Endothelial cell of umbilical vein (primary cell): ENCODE measurements at regions not wholly inside any gene's neighbourhood (a gene's known extent, or its start where the extent isn't known, plus 50 kb on each side); places are given as distances from the start of the nearest gene placed in this dataset.

ENCODE experiments used
- BruUV-seq: library from RNA; stranded (reverse); fragments of 400-500 nt; replicated peaks from 2 replicates; lab custom pipeline; 2021; lab: Mats Ljungman, UMichigan
- CTCF ChIA-PET: fragments of 300-600, 350-600 bp; sonication (Branson Sonifier 250); formaldehyde crosslinking; loops from one replicate; lab custom pipeline; 2021; ENCODE audit warnings: antibody characterized with exemption, inconsistent platforms; lab: Charles Lee
- POLR2A ChIA-PET: fragments of 300-600, 350-600 bp; sonication (Branson Sonifier 250); formaldehyde crosslinking; loops from one replicate; lab custom pipeline; 2021; ENCODE audit warnings: antibody characterized with exemption, inconsistent platforms; lab: Charles Lee
- DNase-seq: peaks from one replicate; pipeline ENCODE4 v3.0.0-alpha.2; 2011; ENCODE audit warnings: low read depth, low spot score
- FAIRE-seq: peaks from 2 replicates; lab custom pipeline; 2011; peaks lifted over from hg19 to GRCh38; lab: Jason Lieb, UNC
- H2AFZ ChIP-seq: 2 replicates; pipeline ENCODE4 v1.6.0; 2012; ENCODE audit warnings: low read depth, low read length, control low read depth, inconsistent platforms
- H3K27ac ChIP-seq: 2 replicates; pipeline ENCODE4 v1.5.1; 2011; ENCODE audit warnings: low read depth, mild to moderate bottlenecking, control low read depth, low read length, moderate library complexity; ENCODE audit not compliant: insufficient read depth
- H3K27me3 ChIP-seq, 2 experiments: 2 replicates each; pipeline versions ENCODE4 v1.6.0 to v1.6.1; 2011; ENCODE audit warnings: low read length in 2 of 2, mixed read lengths in 1 of 2; ENCODE audit not compliant: control insufficient read depth in 2 of 2, insufficient read depth in 2 of 2
- H3K36me3 ChIP-seq, 2 experiments: 2 replicates in 1 of 2; 3 replicates in 1 of 2; pipeline ENCODE4 v1.5.1; 2011; ENCODE audit warnings: low read length in 2 of 2, mild to moderate bottlenecking in 1 of 2, moderate library complexity in 1 of 2; ENCODE audit not compliant: control insufficient read depth in 2 of 2, insufficient read depth in 2 of 2; ENCODE audit errors: extremely low read depth in 1 of 2
- H3K4me1 ChIP-seq: 3 replicates; pipeline ENCODE4 v1.5.1; 2011; ENCODE audit warnings: mild to moderate bottlenecking, low read length; ENCODE audit not compliant: control insufficient read depth, insufficient read depth; ENCODE audit errors: extremely low read depth
- H3K4me2 ChIP-seq: 2 replicates; pipeline ENCODE4 v1.6.1; 2011; ENCODE audit warnings: low read length, control low read depth, mixed read lengths; ENCODE audit not compliant: insufficient read depth
- H3K4me3 ChIP-seq, 3 experiments: fragments of 200-600 bp in 1 of 3; sonication (generic), shearing (Covaris generic) in 1 of 3; replicated peaks in 1 of 3; 2 replicates each; pipeline ENCODE4 v1.5.1; 2011 to 2016; ENCODE audit warnings: control low read depth in 3 of 3, low read length in 3 of 3, mild to moderate bottlenecking in 2 of 3, inconsistent platforms in 1 of 3, low read depth in 1 of 3, moderate library complexity in 1 of 3; ENCODE audit not compliant: insufficient read depth in 1 of 3
- H3K79me2 ChIP-seq: 2 replicates; pipeline ENCODE4 v1.6.0; 2012; ENCODE audit warnings: low read length, inconsistent platforms; ENCODE audit not compliant: control insufficient read depth, insufficient read depth
- H3K9ac ChIP-seq: replicated peaks from 2 replicates; pipeline ENCODE3; 2011; ENCODE audit warnings: low read length, control low read depth; ENCODE audit not compliant: insufficient read depth; ENCODE audit errors: extremely low read depth
- H3K9me1 ChIP-seq: replicated peaks from 3 replicates; pipeline ENCODE4 v1.6.0; 2011; ENCODE audit warnings: mild to moderate bottlenecking, low read length; ENCODE audit not compliant: control insufficient read depth, insufficient read depth; ENCODE audit errors: extremely low read depth
- H3K9me3 ChIP-seq: replicated peaks from 2 replicates; pipeline ENCODE4 v1.5.1; 2012; ENCODE audit warnings: low read length, inconsistent platforms; ENCODE audit not compliant: control insufficient read depth, insufficient read depth
- H4K20me1 ChIP-seq: replicated peaks from 2 replicates; pipeline ENCODE3; 2011; ENCODE audit warnings: mild to moderate bottlenecking, low read length; ENCODE audit not compliant: control insufficient read depth, insufficient read depth; ENCODE audit errors: extremely low read depth
- EZH2 ChIP-seq: IDR thresholded peaks from 2 replicates; pipeline ENCODE4 v1.6.1; 2012; ENCODE audit warnings: borderline replicate concordance, low read depth, mild to moderate bottlenecking, moderate library complexity, low read length, inconsistent platforms; ENCODE audit not compliant: severe bottlenecking
- FOS ChIP-seq: IDR thresholded peaks from 2 replicates; pipeline ENCODE4 v1.6.1; 2011; ENCODE audit warnings: mild to moderate bottlenecking, low read length, moderate library complexity, borderline replicate concordance; ENCODE audit not compliant: insufficient read depth
- GATA2 ChIP-seq: IDR thresholded peaks from 2 replicates; pipeline ENCODE4 v1.7.0; 2011; ENCODE audit warnings: low read depth, mild to moderate bottlenecking, moderate library complexity, mixed read lengths, low read length; ENCODE audit not compliant: insufficient read length, insufficient read depth
- JUN ChIP-seq: IDR thresholded peaks from 2 replicates; pipeline ENCODE4 v1.6.1; 2011; ENCODE audit warnings: borderline replicate concordance, low read depth; ENCODE audit not compliant: insufficient read length, insufficient read depth
- MYC ChIP-seq: IDR thresholded peaks from one replicate; pipeline ENCODE4 v1.6.1; 2011; ENCODE audit warnings: mild to moderate bottlenecking, low read depth, low read length
- POLR2A ChIP-seq: IDR thresholded peaks from 2 replicates; pipeline ENCODE4 v1.6.1; 2012; ENCODE audit warnings: low read depth, mild to moderate bottlenecking, control low read depth, low read length
- POLR2AphosphoS5 ChIP-seq: IDR thresholded peaks from 2 replicates; pipeline ENCODE4 v1.6.1; 2012; ENCODE audit warnings: low read depth, mild to moderate bottlenecking, control low read depth, low read length, moderate library complexity; ENCODE audit not compliant: insufficient read depth
- dilution Hi-C: fragments of 300-500 bp; cut with MboI; formaldehyde crosslinking; loops from one replicate; pipeline ENCODE4 v1.15.0; 2019; ENCODE audit warnings: low sequenced_read_pairs; ENCODE audit not compliant: extremely low pct_ligation_motif_present
- intact Hi-C: fragments of 100-400 bp; cut with micrococcal nuclease; formaldehyde crosslinking; loops from one replicate; pipeline ENCODE4 v1.10.0; 2022
- TF ChIP-seq, protein P1 (sequence below): IDR thresholded peaks from 2 replicates; pipeline ENCODE4 v1.6.1; 2011; ENCODE audit not compliant: insufficient read depth, insufficient read length
- TF ChIP-seq, protein P2 (sequence below), 2 donors: IDR thresholded peaks; 1 replicate in 1 of 2; 2 replicates in 1 of 2; pipeline ENCODE4 v1.5.1; 2011; ENCODE audit warnings: low read length in 2 of 2, mild to moderate bottlenecking in 2 of 2, moderate library complexity in 2 of 2, control low read depth in 1 of 2, inconsistent platforms in 1 of 2, low read depth in 1 of 2; ENCODE audit not compliant: insufficient read depth in 1 of 2; ENCODE audit errors: extremely low read depth in 1 of 2

DNA sequence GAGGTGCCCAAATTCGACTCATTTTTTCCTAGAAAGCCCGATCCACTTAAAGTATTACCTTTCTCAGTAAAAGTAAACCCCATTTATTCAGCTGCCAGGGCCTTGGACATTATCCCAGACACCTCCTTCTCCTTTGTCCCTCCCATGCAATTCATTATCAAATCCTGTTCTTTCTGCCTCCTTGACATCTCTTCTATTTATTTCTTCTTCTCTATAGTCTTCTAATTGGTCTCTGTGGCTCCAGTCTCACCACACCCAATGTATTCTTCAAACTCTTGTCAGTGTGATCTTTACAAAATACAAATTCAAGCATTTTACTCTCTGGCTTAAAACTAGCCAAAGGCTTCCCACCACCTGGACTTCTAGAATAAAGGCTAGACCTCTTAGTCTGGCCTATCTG, 120.3 kb downstream of the IL20RB start:
- dilution Hi-C loops (no loop called here), intact Hi-C loops (no loop called here)
- Histone ChIP-seq H3K4me2 (no peak overlapping the region), H3K4me3 (no peak overlapping the region), H2AFZ (no peak overlapping the region), H3K36me3 (no peaks in the 10 kb centered on the region), H3K9me1 (no peaks in the 10 kb centered on the region), H3K79me2 (no peaks in the 10 kb centered on the region), H3K9ac (no peak overlapping the region), H3K9me3 (no peaks in the 10 kb centered on the region), H3K27me3 (peaks cover 0 to 4% of the 10 kb centered on the region in 2 experiments), H3K27ac (no peak overlapping the region), H4K20me1 (no peaks in the 10 kb centered on the region), H3K4me1 (no peaks in the 10 kb centered on the region)
- no TSS peak for BruUV-seq
- ChIA-PET POLR2A (no interaction called here), CTCF (no interaction called here)
- FAIRE-seq (no peak), DNase-seq (no peak)
- TF ChIP-seq FOS (no peak), GATA2 (no peak), MYC (no peak), JUN (no peak), POLR2AphosphoS5 (no peak), EZH2 (no peak), POLR2A (no peak)
- TF ChIP-seq, protein P1, sequence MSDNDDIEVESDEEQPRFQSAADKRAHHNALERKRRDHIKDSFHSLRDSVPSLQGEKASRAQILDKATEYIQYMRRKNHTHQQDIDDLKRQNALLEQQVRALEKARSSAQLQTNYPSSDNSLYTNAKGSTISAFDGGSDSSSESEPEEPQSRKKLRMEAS, result no peak
- TF ChIP-seq, protein P2, sequence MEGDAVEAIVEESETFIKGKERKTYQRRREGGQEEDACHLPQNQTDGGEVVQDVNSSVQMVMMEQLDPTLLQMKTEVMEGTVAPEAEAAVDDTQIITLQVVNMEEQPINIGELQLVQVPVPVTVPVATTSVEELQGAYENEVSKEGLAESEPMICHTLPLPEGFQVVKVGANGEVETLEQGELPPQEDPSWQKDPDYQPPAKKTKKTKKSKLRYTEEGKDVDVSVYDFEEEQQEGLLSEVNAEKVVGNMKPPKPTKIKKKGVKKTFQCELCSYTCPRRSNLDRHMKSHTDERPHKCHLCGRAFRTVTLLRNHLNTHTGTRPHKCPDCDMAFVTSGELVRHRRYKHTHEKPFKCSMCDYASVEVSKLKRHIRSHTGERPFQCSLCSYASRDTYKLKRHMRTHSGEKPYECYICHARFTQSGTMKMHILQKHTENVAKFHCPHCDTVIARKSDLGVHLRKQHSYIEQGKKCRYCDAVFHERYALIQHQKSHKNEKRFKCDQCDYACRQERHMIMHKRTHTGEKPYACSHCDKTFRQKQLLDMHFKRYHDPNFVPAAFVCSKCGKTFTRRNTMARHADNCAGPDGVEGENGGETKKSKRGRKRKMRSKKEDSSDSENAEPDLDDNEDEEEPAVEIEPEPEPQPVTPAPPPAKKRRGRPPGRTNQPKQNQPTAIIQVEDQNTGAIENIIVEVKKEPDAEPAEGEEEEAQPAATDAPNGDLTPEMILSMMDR (IDR thresholded peaks at IDR 0.05; ENCODE audit: extremely low read depth in 1 of 2, insufficient read depth in 1 of 2, low read depth in 1 of 2, low read length in 2 of 2), result no peak
